Right atrium auricular region (tissue), 2 donors: ENCODE measurements at regions not wholly inside any gene's neighbourhood (a gene's known extent, or its start where the extent isn't known, plus 50 kb on each side); places are given as distances from the start of the nearest gene placed in this dataset.

Experiments used
- DNase-seq: peaks from one replicate; pipeline ENCODE4 v3.0.0-alpha.2; 2019; ENCODE audit warnings: low spot score
- H3K27ac ChIP-seq, 2 donors: fragments of 200-600 bp; sonication (generic); 1 replicate in 1 of 2; 2 replicates in 1 of 2; pipeline ENCODE4 v1.5.1; 2016 to 2019
- H3K27me3 ChIP-seq, 2 donors: fragments of 200-600 bp; sonication (generic); one replicate each; pipeline versions ENCODE4 v1.5.1 to v1.6.0; 2017 to 2019
- H3K36me3 ChIP-seq: fragments of 200-600 bp; sonication (generic); one replicate; pipeline ENCODE4 v1.5.1; 2016
- H3K4me1 ChIP-seq, 2 donors: fragments of 200-600 bp; sonication (generic); one replicate each; pipeline versions ENCODE4 v1.5.1 to v1.6.0; 2017 to 2019
- H3K4me3 ChIP-seq, 2 donors: fragments of 200-600 bp; sonication (generic); 1 replicate in 1 of 2; 2 replicates in 1 of 2; pipeline ENCODE4 v1.5.1; 2017 to 2019; ENCODE audit warnings: mild to moderate bottlenecking in 1 of 2, moderate library complexity in 1 of 2
- H3K9me3 ChIP-seq, 2 donors: fragments of 200-600 bp; sonication (generic); one replicate each; pipeline ENCODE4 v1.5.1; 2019
- TF ChIP-seq, protein P1 (sequence below), 2 donors: fragments of 200-600 bp; sonication (generic); IDR thresholded peaks; one replicate each; pipeline ENCODE4 v1.5.1; 2019; ENCODE audit warnings: antibody characterized with exemption in 2 of 2

DNA sequence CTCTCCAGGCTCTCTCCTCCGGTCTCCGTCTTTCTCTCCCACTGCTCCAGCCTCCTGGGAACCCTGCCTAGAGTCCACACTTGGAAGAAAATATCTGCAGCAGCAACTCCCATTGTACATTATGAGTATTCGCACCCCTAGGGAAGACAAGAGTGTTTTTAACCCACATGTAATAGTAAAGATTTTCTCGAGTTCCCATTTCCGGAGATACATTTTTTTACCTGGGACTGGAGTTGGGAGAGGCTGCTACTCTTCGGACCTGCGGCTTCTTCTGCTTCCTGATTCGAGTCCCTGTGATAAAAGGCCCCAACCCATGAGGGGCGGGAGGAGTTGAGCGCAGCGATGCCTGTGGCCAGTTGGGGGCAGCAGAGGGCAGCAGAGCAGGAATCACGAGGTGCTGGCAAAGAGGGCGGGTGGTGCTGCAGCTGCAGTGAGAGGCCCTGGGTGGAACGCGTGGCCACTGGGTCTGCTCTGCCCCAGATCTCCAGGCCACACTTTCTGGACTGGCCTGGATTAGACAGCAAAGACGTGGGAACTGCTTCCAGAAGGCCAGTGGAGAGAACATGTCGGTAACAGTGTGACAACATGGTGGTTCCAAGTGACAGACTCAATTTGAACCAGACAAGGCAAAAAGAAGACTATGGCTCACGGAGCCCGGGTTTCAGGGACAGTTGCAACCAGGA lies 221.0 kb upstream of the CSF3R start:
- Histone ChIP-seq H3K9me3 (no peaks in the 10 kb centered on the region), H3K27me3 (no peaks in the 10 kb centered on the region), H3K4me1 (no peaks in the 10 kb centered on the region), H3K36me3 (no peaks in the 10 kb centered on the region), H3K27ac (no peak overlapping the region), H3K4me3 (no peak overlapping the region)
- DNase-seq = no peak
- TF ChIP-seq, protein P1, sequence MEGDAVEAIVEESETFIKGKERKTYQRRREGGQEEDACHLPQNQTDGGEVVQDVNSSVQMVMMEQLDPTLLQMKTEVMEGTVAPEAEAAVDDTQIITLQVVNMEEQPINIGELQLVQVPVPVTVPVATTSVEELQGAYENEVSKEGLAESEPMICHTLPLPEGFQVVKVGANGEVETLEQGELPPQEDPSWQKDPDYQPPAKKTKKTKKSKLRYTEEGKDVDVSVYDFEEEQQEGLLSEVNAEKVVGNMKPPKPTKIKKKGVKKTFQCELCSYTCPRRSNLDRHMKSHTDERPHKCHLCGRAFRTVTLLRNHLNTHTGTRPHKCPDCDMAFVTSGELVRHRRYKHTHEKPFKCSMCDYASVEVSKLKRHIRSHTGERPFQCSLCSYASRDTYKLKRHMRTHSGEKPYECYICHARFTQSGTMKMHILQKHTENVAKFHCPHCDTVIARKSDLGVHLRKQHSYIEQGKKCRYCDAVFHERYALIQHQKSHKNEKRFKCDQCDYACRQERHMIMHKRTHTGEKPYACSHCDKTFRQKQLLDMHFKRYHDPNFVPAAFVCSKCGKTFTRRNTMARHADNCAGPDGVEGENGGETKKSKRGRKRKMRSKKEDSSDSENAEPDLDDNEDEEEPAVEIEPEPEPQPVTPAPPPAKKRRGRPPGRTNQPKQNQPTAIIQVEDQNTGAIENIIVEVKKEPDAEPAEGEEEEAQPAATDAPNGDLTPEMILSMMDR (IDR thresholded peaks at IDR 0.05) = peak; percentile 62 to 90

DNA sequence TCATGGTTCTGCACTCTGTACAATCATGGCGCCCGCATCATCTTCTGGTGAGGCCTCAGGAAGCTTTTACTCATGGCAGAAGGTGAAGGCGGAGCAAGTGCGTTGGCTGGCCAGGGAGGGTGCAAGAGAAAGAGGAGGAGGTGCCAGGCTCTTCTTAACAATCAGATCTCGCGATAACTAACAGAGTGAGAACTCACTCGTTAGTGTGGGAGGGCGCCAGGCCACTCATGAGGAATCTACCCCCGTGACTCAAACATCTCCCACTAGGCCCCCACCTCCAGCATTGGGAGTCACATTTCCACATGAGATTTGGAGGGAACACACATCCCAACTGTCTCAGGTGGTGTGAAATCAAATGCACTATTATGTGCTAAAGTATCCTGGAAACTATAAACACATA lies 220.2 kb upstream of the CSF3R start:
- H3K27ac ChIP-seq = no peak overlapping the region
- no peak overlapping the region for H3K4me3 ChIP-seq
- H3K9me3 ChIP-seq = no peaks in the 10 kb centered on the region
- TF ChIP-seq, protein P1 (IDR thresholded peaks at IDR 0.05) = no peak
- no peak for DNase-seq
- H3K4me1 ChIP-seq = no peaks in the 10 kb centered on the region
- H3K36me3 ChIP-seq = no peaks in the 10 kb centered on the region
- no peaks in the 10 kb centered on the region for H3K27me3 ChIP-seq

DNA sequence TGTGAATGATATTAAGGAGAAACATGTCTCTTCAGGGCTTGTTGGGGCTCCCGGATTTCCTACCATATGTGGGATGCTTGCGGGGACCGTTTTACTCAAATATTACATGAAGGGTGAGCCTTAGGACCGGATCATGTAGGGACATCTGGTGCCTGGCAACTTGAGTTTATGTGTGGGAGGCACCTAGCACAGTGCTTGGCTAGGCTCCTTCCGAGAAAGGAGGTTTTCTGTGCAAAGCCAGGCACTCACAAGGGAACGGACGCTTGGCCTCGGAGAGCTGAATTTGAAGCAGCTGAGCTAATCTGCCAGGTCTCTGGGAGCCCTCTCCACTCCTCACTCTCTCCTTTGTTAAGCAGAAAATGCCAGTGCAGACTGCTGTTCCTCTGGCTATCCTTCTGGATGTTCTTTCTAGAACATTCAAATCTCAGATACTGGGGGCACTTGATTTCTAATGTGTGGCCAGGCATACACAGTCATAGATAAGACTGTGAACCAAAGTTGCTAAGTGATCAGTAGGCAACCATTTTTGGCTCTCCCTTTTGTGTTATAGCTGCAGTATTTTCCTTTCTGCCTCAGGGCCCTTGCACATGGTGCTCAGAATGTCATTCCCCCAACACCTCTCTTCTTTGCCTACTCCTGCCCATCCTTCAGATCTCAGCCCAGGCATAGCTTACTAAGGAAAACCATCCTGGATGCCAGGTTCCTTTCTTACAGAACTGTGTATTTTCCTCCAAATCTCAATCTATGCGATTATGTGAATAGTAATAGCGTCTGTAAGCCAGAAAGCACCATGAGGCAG lies 216.6 kb upstream of the CSF3R start:
- H3K4me3 ChIP-seq = no peak overlapping the region
- no peaks in the 10 kb centered on the region for H3K27me3 ChIP-seq
- H3K9me3 ChIP-seq = no peaks in the 10 kb centered on the region

DNA sequence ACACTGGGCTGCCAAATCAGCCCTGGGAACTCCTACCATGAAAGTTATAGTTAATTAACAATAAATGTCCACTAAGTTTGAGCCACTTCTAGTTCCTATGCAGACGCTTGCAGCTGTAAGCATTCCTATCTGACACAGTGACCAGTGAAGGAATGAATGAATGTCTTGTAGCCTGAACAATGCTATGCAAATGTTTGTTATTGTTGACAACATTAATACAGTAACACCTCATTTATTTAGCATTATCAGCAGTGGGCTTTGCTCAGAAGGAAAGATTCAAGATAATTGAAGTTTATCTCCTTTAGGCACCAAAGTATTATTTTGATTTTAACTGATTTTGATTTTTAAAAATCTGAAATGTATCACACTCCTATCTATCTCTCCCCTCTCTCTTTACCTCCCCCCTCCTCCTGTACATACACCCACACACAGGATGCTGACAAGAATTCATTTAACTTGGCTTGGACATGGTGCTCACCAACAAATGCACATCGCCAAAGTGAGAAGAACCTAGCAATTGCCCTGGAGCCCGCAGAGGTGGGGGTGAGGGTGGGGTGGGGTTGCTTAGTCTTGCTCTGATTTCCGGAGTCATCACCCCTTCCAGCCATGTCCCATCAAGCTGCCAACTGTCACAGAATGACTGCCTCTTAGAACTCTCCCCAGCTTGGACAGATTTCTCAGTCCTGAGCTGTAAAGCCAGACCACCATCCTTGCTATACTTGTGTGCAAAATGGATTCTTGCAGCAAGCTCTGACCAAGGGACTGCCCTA lies 215.3 kb upstream of the CSF3R start:
- Histone ChIP-seq H3K4me1 (no peaks in the 10 kb centered on the region), H3K36me3 (no peaks in the 10 kb centered on the region), H3K27me3 (no peaks in the 10 kb centered on the region), H3K4me3 (no peak overlapping the region), H3K27ac (no peak overlapping the region), H3K9me3 (no peaks in the 10 kb centered on the region)
- TF ChIP-seq, protein P1 (IDR thresholded peaks at IDR 0.05) = no peak
- no peak for DNase-seq

More for the DNA sequence above, 216.6 kb upstream of the CSF3R start:
- TF ChIP-seq, protein P1 (IDR thresholded peaks at IDR 0.05) = no peak
- DNase-seq = no peak
- H3K36me3 ChIP-seq = no peaks in the 10 kb centered on the region
- H3K4me1 ChIP-seq = no peaks in the 10 kb centered on the region
- H3K27ac ChIP-seq = no peak overlapping the region

DNA sequence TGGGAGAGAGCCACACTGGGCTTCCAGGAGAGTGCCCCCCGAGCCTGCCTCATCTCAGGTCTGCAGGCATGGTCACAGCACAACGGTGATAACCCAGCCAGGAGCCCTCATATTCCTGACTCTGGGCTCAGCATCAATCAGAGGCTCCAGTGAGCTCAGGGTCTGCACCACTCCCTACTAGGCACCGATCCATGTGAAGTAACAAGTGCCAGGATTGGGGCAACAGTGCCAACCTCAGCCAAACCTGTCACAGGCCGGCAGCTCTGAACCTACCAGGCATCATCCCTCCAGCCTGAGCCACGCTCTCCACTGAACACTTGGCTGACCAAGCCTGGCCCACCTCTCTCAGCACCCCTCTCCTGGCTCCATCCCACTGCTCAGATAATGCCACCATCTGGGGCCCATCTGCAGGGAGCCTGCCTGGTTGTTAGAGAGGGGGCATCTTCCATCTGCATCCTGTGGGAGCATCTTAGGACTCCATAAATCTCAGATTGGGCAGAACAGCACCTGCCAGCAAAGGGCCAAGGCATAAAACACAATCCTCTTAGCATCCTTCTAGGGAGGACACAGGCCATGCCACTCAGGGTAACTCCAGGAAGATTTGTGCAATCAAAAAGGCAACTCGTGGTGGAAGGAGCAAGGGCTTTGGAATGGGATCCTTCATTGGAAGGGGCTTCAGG lies 213.7 kb upstream of the CSF3R start:
- H3K9me3 ChIP-seq = no peaks in the 10 kb centered on the region
- TF ChIP-seq, protein P1 (IDR thresholded peaks at IDR 0.05) = no peak
- H3K27me3 ChIP-seq = no peaks in the 10 kb centered on the region
- H3K4me1 ChIP-seq = no peaks in the 10 kb centered on the region
- no peak overlapping the region for H3K4me3 ChIP-seq
- H3K36me3 ChIP-seq = no peaks in the 10 kb centered on the region
- no peak for DNase-seq
- H3K27ac ChIP-seq = no peak overlapping the region
